A673 (cell line): ENCODE measurements at regions not wholly inside any gene's neighbourhood (a gene's known extent, or its start where the extent isn't known, plus 50 kb on each side); places are given as distances from the start of the nearest gene placed in this dataset.

Experiments
- BruUV-seq: library from RNA; stranded (reverse); fragments of 400-500 nt; replicated peaks from 2 replicates; lab custom pipeline; 2021; lab: Mats Ljungman, UMichigan
- CTCF ChIA-PET: fragments of 300-600 bp; sonication (Branson Sonifier 250); formaldehyde crosslinking; loops from one replicate; lab custom pipeline; 2022; ENCODE audit warnings: antibody characterized with exemption; lab: Charles Lee
- POLR2A ChIA-PET: fragments of 300-600 bp; sonication (Branson Sonifier 250); formaldehyde crosslinking; loops from one replicate; lab custom pipeline; 2022; ENCODE audit warnings: antibody characterized with exemption; ENCODE audit not compliant: low non-redundant PET; lab: Charles Lee
- DNase-seq: peaks from one replicate; pipeline ENCODE4 v3.0.0-alpha.2; 2015; ENCODE audit warnings: low spot score
- H3K27ac ChIP-seq: fragments of 200-600 bp; sonication (generic); 2 replicates; pipeline ENCODE4 v1.5.1; 2016; ENCODE audit warnings: mixed run types, low read depth, mild to moderate bottlenecking, mixed read lengths, antibody characterized with exemption, low read length; ENCODE audit not compliant: poor library complexity, severe bottlenecking
- H3K27me3 ChIP-seq: fragments of 200-600 bp; sonication (generic); replicated peaks from 2 replicates; pipeline ENCODE4 v1.6.1; 2017; ENCODE audit warnings: mixed run types, low read depth, mild to moderate bottlenecking, mixed read lengths, antibody characterized with exemption, low read length; ENCODE audit not compliant: insufficient read depth, poor library complexity
- H3K36me3 ChIP-seq: fragments of 200-600 bp; sonication (generic); 2 replicates; pipeline ENCODE4 v1.6.1; 2016; ENCODE audit warnings: mixed run types, mild to moderate bottlenecking, mixed read lengths, antibody characterized with exemption, low read length; ENCODE audit not compliant: insufficient read depth, poor library complexity, severe bottlenecking
- H3K4me1 ChIP-seq: fragments of 200-600 bp; sonication (generic); 2 replicates; pipeline ENCODE4 v1.6.1; 2017; ENCODE audit warnings: mixed run types, mild to moderate bottlenecking, mixed read lengths, antibody characterized with exemption, low read length; ENCODE audit not compliant: insufficient read depth, poor library complexity, severe bottlenecking
- H3K4me3 ChIP-seq: fragments of 200-600 bp; sonication (generic); 2 replicates; pipeline ENCODE4 v1.5.1; 2016; ENCODE audit warnings: low read depth, mixed run types, mild to moderate bottlenecking, mixed read lengths, low read length; ENCODE audit not compliant: poor library complexity, severe bottlenecking
- H3K9me3 ChIP-seq: fragments of 200-600 bp; sonication (generic); 2 replicates; pipeline ENCODE4 v1.6.1; 2016; ENCODE audit warnings: mixed run types, low read depth, mild to moderate bottlenecking, mixed read lengths, antibody characterized with exemption, low read length; ENCODE audit not compliant: poor library complexity, severe bottlenecking
- CTCF ChIP-seq: fragments of 300-800, 200-600 bp; sonication (generic); conservative IDR thresholded peaks from 2 replicates; pipeline ENCODE4 v1.5.1; 2017; ENCODE audit warnings: low read depth, mild to moderate bottlenecking, antibody characterized with exemption, low read length, moderate library complexity, mixed read lengths
- EZH2 ChIP-seq: fragments of 200-600 bp; sonication (generic); IDR thresholded peaks from 2 replicates; pipeline ENCODE4 v1.6.1; 2017; ENCODE audit warnings: borderline replicate concordance, low read depth, mild to moderate bottlenecking, mixed read lengths, antibody characterized with exemption, low read length; ENCODE audit not compliant: poor library complexity, severe bottlenecking
- intact Hi-C: fragments of 100-400 bp; cut with micrococcal nuclease; formaldehyde crosslinking; loops from one replicate; pipeline ENCODE4 v1.10.0; 2022; ENCODE audit not compliant: unreplicated experiment

GRCh38 chr2:155393406-155393805, 694.9 kb downstream of the KCNJ3 start:
- ChIA-PET POLR2A (no interaction called here), CTCF (no interaction called here)
- Histone ChIP-seq H3K36me3 (no peaks in the 10 kb centered on the region), H3K27me3 (peaks cover 6% of the 10 kb centered on the region), H3K4me1 (no peaks in the 10 kb centered on the region), H3K4me3 (no peak overlapping the region), H3K9me3 (no peaks in the 10 kb centered on the region), H3K27ac (no peak overlapping the region)
- TF ChIP-seq CTCF (no peak), EZH2 (no peak)
- no TSS peak for BruUV-seq
- DNase-seq = no peak
- intact Hi-C loops = no loop called here

- H3K27ac ChIP-seq = no peak overlapping the region
- H3K4me1 ChIP-seq = no peaks in the 10 kb centered on the region
- ChIA-PET CTCF (no interaction called here), POLR2A (no interaction called here)
- no peaks in the 10 kb centered on the region for H3K36me3 ChIP-seq
- no peaks in the 10 kb centered on the region for H3K9me3 ChIP-seq
- no peak for DNase-seq
- no peak for TF ChIP-seq CTCF
- TF ChIP-seq EZH2 = no peak
- no peak overlapping the region for H3K4me3 ChIP-seq
- H3K27me3 ChIP-seq = peaks cover 12% of the 10 kb centered on the region
- intact Hi-C loops = no loop called here
- BruUV-seq = no TSS peak
Observed at GRCh38 chr2:155391613-155392130, 693.2 kb downstream of the KCNJ3 start.

GRCh38 chr2:155389224-155389623, 690.7 kb downstream of the KCNJ3 start:
- no TSS peak for BruUV-seq
- no peaks in the 10 kb centered on the region for H3K4me1 ChIP-seq
- H3K36me3 ChIP-seq = no peaks in the 10 kb centered on the region
- peaks cover 12% of the 10 kb centered on the region for H3K27me3 ChIP-seq
- TF ChIP-seq EZH2 (no peak), CTCF (no peak)
- no peak for DNase-seq
- H3K9me3 ChIP-seq = no peaks in the 10 kb centered on the region
- H3K27ac ChIP-seq = no peak overlapping the region
- intact Hi-C loops = no loop called here
- POLR2A ChIA-PET = no interaction called here
- CTCF ChIA-PET = no interaction called here
- H3K4me3 ChIP-seq = no peak overlapping the region
